ENCODE measurements at regions not wholly inside any gene's neighbourhood (a gene's known extent, or its start where the extent isn't known, plus 50 kb on each side); places are given as distances from the start of the nearest gene placed in this dataset.
"Not testable (repeated sequence)": the region's sequence is repeated elsewhere in the genome, so short reads cannot be mapped to it uniquely, and the experiment has no call there.

DNA sequence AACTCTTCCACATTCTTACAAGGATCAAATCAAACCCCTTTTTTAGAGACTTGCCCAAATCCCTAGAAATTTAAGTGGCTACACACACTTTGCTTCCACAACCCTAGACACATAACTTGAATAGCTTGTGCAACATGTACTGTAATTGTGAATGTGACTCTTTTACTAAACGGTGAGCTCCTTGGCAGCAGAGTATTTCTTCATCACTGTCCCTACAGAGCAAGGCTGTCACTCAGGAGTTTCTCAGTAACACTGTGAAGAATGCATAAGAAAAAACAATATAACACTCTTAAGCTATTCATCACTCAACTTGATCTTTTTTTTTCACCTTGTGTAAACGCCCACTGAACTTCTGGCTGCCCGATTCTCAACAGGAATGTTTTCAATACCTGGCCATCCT lies 53.8 kb upstream of the ADAMTS18 start:
- DNase-seq (ENCODE audit: low read depth): no peak

DNA sequence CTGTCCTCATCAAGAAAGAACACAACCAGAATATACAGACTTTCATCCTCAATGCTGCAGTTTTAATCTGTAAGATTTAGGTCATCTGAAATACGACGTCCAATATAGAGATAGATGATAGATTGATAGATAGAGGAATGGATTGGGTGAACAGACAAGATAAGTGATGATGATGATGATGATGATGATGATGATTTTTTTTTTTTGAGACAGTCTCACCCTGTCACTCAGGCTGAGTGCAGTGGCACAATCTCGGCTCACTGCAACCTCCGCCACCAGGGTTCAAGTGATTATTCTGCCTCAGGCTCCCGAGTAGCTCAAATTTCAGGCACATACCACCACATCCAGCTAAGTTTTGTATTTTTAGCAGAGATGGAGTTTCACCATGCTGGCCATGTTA lies 56.3 kb upstream of the ADAMTS18 start:
- DNase-seq (ENCODE audit: low read depth): no peak

- no peak for DNase-seq (ENCODE audit: low read depth)
Measured at GRCh38 chr16:77496934-77497333, 62.1 kb upstream of the ADAMTS18 start.

- DNase-seq (ENCODE audit: low read depth): peak; percentile 32
Measured at GRCh38 chr16:77499373-77500285, 64.8 kb upstream of the ADAMTS18 start.

DNA sequence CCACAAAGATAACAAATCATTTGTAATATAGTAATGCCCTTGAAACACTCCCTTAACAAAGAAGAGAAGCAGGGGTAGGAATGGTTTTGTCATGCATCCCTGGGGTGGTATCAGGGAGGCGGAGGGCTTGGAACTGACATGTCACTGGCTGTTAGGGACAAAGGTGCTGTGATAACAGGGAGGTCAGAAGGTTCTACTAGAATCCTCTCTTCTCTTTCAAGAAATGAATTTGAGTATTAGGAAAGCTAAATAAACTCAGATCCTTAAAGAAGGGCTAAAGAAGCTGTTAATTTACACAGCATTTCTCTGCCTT lies 65.4 kb upstream of the ADAMTS18 start:
- no peak for DNase-seq (ENCODE audit: low read depth)

- DNase-seq (ENCODE audit: low read depth): no peak
Measured at GRCh38 chr16:77500934-77501664, 66.3 kb upstream of the ADAMTS18 start.

- no peak for DNase-seq (ENCODE audit: low read depth)
Measured at GRCh38 chr16:77502448-77502847, 67.6 kb upstream of the ADAMTS18 start.

DNA sequence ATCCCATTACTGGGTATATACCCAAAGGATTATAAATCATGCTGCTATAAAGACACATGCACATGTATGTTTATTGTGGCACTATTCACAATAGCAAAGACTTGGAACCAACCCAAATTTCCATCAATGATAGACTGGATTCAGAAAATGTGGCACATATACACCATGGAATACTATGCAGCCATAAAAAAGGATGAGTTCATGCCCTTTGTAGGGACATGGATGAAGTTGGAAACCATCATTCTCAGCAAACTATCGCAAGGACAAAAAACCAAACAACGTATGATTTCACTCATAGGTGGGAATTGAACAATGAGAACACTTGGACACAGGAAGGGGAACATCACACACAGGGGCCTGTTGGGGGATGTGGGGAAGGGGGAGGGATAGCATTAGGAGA lies 71.7 kb upstream of the ADAMTS18 start:
- not testable (repeated sequence) for DNase-seq (ENCODE audit: low read depth)

- DNase-seq (ENCODE audit: low read depth): no peak
Measured at GRCh38 chr16:77509051-77509450, 74.2 kb upstream of the ADAMTS18 start.

GRCh38 chr16:77509796-77510195 lies 75.0 kb upstream of the ADAMTS18 start:
- DNase-seq (ENCODE audit: low read depth): no peak

DNA sequence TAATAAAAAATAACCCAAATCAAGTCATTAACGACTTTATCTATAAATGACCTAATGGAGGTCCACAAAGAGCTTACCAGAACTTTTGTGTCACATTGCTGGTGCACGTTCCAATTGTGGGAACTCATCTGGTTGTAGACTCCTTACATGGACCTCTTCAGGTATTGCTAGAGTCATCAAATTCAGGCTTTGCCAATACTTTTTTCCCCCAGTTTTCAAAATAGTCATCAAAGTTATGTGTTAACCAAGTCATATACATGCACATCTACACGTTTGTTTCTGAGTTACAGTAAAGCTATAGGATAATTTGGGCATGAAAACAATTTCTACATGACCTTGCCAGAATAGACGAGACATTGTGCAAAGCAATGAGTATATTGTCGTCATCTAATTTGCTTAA lies 76.2 kb upstream of the ADAMTS18 start:
- no peak for DNase-seq (ENCODE audit: low read depth)

DNA sequence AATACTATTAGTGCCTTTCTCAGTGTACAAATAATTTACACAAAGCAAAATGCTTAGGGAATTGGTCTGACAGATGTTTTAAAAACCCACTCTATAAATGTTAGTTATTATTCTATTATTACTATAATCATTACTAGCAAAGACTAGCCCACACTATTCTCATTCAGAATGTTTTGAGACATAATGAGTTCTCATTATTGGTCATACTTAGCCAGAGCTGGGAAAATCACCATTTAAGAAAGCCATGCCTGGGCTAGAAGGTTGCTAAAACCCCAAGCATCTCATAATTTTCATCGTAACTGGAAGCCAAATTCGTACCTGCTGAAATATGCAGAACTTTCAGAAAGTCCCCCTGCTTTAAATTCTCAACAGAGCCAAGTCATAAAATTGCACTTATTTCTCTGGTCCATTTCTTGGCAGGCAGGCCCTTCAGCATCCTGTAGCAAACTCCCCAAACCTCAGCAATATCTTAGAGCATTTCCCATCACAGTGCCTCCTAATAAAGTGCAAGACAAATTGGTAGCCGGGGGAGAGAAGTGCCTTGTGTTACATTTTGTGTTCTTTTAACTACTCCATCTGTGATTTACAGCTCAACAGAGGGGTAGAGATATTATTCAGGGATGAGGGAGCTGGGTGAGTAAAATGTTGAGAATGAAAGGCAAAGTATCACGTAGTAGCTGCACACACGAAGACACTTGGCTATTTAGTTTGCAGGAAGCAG lies 79.8 kb upstream of the ADAMTS18 start:
- DNase-seq (ENCODE audit: low read depth): no peak

DNA sequence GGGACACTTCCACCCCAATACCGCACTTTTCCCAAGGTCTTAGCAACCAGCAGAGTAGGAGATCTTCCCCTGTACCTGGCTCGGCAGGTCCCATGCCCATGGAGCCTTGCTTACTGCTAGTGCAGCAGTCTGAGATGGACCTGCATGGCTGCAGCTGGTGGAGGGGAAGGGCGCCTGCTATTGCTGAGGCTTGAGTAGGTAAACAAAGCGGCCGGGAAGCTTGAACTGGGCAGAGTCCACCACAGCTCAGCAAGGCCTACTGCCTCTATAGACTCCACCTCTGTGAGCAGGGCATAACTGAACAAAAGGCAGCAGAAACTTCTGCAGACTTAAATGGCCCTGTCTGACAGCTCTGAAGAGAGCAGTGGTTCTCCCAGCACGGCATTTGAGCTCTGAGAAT lies 90.4 kb upstream of the ADAMTS18 start:
- not testable (repeated sequence) for DNase-seq (ENCODE audit: low read depth)

DNA sequence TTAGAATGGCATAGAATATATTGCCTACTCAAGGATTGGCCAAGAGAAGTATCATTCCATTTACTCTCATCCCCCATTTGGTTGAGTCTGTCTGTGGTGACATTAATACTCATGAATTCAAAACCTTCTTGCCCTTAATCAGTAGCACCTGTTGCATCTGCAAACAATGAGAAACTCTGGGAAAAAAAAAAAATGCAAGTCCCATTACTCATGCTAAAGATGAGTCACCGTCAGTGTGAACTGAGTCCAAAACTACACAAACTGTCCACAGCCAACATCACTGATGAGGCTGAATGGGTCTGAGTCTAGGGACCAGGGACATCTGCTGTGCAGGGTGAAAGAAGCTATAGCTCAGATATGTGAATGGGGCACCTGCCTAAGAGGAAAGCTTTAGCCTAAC lies 96.9 kb upstream of the ADAMTS18 start:
- peak; percentile 78 for DNase-seq (ENCODE audit: low read depth)

GRCh38 chr16:77536809-77537208 lies 102.0 kb upstream of the ADAMTS18 start:
- DNase-seq (ENCODE audit: low read depth): no peak

DNA sequence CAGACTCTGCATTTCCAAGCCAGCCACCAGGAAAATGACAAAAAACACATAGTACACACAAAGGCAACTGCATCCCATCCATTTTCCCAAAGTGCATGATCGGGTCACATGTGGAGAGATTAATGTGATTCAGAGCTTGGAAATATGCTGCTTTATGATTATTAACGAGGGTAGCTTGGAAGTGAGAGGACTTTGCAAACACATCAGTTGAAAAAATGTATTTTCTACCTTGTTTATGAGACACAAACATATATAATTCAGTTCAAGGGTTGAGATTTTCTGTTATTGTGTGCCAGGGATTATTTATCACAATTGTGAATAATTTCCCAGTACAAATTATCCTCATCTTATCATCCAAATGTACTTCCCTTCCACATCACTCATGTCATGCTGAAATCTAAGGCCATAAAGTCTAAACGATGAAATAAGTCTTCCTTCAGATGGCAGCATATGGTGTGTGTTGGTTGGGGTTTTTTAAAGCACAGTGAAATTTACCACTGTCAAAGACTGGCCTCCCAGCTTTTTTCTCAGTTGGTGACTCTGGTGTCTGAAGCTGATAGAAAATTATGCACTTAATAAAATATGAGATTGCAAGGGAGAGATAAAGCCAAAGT lies 104.7 kb upstream of the ADAMTS18 start:
- DNase-seq (ENCODE audit: low read depth): no peak

- DNase-seq (ENCODE audit: low read depth): no peak
Measured at GRCh38 chr16:77540646-77541045, 105.8 kb upstream of the ADAMTS18 start.

- DNase-seq (ENCODE audit: low read depth): no peak
Measured at GRCh38 chr16:77541165-77541564, 106.3 kb upstream of the ADAMTS18 start.

- no peak for DNase-seq (ENCODE audit: low read depth)
Measured at GRCh38 chr16:77548151-77548550, 113.3 kb upstream of the ADAMTS18 start.

- no peak for DNase-seq (ENCODE audit: low read depth)
Measured at GRCh38 chr16:77548766-77549165, 113.9 kb upstream of the ADAMTS18 start.

DNA sequence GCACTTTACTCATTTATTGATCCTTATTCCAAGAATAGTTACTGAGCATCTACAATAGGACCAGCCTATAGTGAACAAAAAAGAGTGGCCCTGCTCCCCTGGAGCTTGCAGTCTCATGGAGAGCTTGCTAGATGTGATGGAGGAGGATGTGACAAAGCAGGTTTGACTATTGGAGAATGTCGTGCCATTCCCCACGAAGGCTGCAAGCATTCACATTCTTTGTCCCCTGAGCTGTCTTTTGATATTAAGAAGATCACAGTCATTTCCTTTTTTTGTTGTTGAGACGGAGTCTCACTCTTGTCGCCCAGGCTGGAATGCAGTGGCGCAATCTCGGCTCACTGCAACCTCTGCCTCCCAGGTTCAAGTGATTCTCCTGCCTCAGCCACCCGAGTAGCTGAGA lies 115.0 kb upstream of the ADAMTS18 start:
- no peak for DNase-seq (ENCODE audit: low read depth)

- DNase-seq (ENCODE audit: low read depth): no peak
Measured at GRCh38 chr16:77551357-77551756, 116.5 kb upstream of the ADAMTS18 start.

All from fibroblast of the conjunctiva (primary cell).